ENCODE measurements at regions not wholly inside any gene's neighbourhood (a gene's known extent, or its start where the extent isn't known, plus 50 kb on each side); places are given as distances from the start of the nearest gene placed in this dataset.

- no peak for TF ChIP-seq SUZ12 (IDR thresholded peaks at IDR 0.05; ENCODE audit: extremely low read depth, insufficient read depth, insufficient read length)
- no peak for TF ChIP-seq ZNF274 (IDR thresholded peaks at IDR 0.05; ENCODE audit: low read depth, low read length)
- TF ChIP-seq YY1 (IDR thresholded peaks at IDR 0.05; ENCODE audit: insufficient read depth, insufficient read length): no peak
- Histone ChIP-seq H3K4me1 (ENCODE audit: insufficient read depth, insufficient read length) (no peaks in the 10 kb centered on the region), H3K9ac (ENCODE audit: insufficient read length, low read depth) (no peak overlapping the region), H3K4me3 (ENCODE audit: insufficient read length, low read depth) (no peak overlapping the region), H3K36me3 (ENCODE audit: insufficient read depth, insufficient read length, low read length) (no peaks in the 10 kb centered on the region), H3K9me3 (ENCODE audit: insufficient read depth, low read length) (no peaks in the 10 kb centered on the region), H3K27me3 (ENCODE audit: insufficient read depth, insufficient read length) (no peaks in the 10 kb centered on the region)
- DNase-seq (ENCODE audit: low read depth, low spot score): no peak
These were observed 198.3 kb upstream of the FAT4 start for GRCh38 chr4:125116431-125116830.

- Histone ChIP-seq H3K36me3 (ENCODE audit: insufficient read depth, insufficient read length, low read length) (no peaks in the 10 kb centered on the region), H3K4me3 (ENCODE audit: insufficient read length, low read depth) (no peak overlapping the region), H3K4me1 (ENCODE audit: insufficient read depth, insufficient read length) (no peaks in the 10 kb centered on the region), H3K9ac (ENCODE audit: insufficient read length, low read depth) (no peak overlapping the region), H3K9me3 (ENCODE audit: insufficient read depth, low read length) (no peaks in the 10 kb centered on the region), H3K27me3 (ENCODE audit: insufficient read depth, insufficient read length) (no peaks in the 10 kb centered on the region)
- TF ChIP-seq YY1 (IDR thresholded peaks at IDR 0.05; ENCODE audit: insufficient read depth, insufficient read length) (no peak), SUZ12 (IDR thresholded peaks at IDR 0.05; ENCODE audit: extremely low read depth, insufficient read depth, insufficient read length) (no peak), ZNF274 (IDR thresholded peaks at IDR 0.05; ENCODE audit: low read depth, low read length) (no peak)
- DNase-seq (ENCODE audit: low read depth, low spot score): no peak
These were observed 198.8 kb upstream of the FAT4 start for GRCh38 chr4:125115941-125116340.

GRCh38 chr4:125115476-125115875 is 199.3 kb upstream of the FAT4 start:
- no peak for DNase-seq (ENCODE audit: low read depth, low spot score)
- no peaks in the 10 kb centered on the region for H3K4me1 ChIP-seq (ENCODE audit: insufficient read depth, insufficient read length)
- no peak overlapping the region for H3K9ac ChIP-seq (ENCODE audit: insufficient read length, low read depth)
- no peaks in the 10 kb centered on the region for H3K27me3 ChIP-seq (ENCODE audit: insufficient read depth, insufficient read length)
- no peak for TF ChIP-seq SUZ12 (IDR thresholded peaks at IDR 0.05; ENCODE audit: extremely low read depth, insufficient read depth, insufficient read length)
- no peak for TF ChIP-seq YY1 (IDR thresholded peaks at IDR 0.05; ENCODE audit: insufficient read depth, insufficient read length)
- no peak for TF ChIP-seq ZNF274 (IDR thresholded peaks at IDR 0.05; ENCODE audit: low read depth, low read length)
- no peak overlapping the region for H3K4me3 ChIP-seq (ENCODE audit: insufficient read length, low read depth)
- no peaks in the 10 kb centered on the region for H3K36me3 ChIP-seq (ENCODE audit: insufficient read depth, insufficient read length, low read length)
- H3K9me3 ChIP-seq (ENCODE audit: insufficient read depth, low read length): no peaks in the 10 kb centered on the region

- Histone ChIP-seq H3K9me3 (ENCODE audit: insufficient read depth, low read length) (no peaks in the 10 kb centered on the region), H3K4me3 (ENCODE audit: insufficient read length, low read depth) (no peak overlapping the region), H3K36me3 (ENCODE audit: insufficient read depth, insufficient read length, low read length) (no peaks in the 10 kb centered on the region), H3K9ac (ENCODE audit: insufficient read length, low read depth) (no peak overlapping the region), H3K27me3 (ENCODE audit: insufficient read depth, insufficient read length) (no peaks in the 10 kb centered on the region), H3K4me1 (ENCODE audit: insufficient read depth, insufficient read length) (no peaks in the 10 kb centered on the region)
- DNase-seq (ENCODE audit: low read depth, low spot score): no peak
- TF ChIP-seq ZNF274 (IDR thresholded peaks at IDR 0.05; ENCODE audit: low read depth, low read length) (no peak), SUZ12 (IDR thresholded peaks at IDR 0.05; ENCODE audit: extremely low read depth, insufficient read depth, insufficient read length) (no peak), YY1 (IDR thresholded peaks at IDR 0.05; ENCODE audit: insufficient read depth, insufficient read length) (no peak)
These were observed 202.2 kb upstream of the FAT4 start for GRCh38 chr4:125112536-125112935.

- H3K9ac ChIP-seq (ENCODE audit: insufficient read length, low read depth): no peak overlapping the region
- no peaks in the 10 kb centered on the region for H3K27me3 ChIP-seq (ENCODE audit: insufficient read depth, insufficient read length)
- no peak overlapping the region for H3K4me3 ChIP-seq (ENCODE audit: insufficient read length, low read depth)
- TF ChIP-seq ZNF274 (IDR thresholded peaks at IDR 0.05; ENCODE audit: low read depth, low read length): no peak
- TF ChIP-seq YY1 (IDR thresholded peaks at IDR 0.05; ENCODE audit: insufficient read depth, insufficient read length): no peak
- TF ChIP-seq SUZ12 (IDR thresholded peaks at IDR 0.05; ENCODE audit: extremely low read depth, insufficient read depth, insufficient read length): no peak
- DNase-seq (ENCODE audit: low read depth, low spot score): no peak
- H3K4me1 ChIP-seq (ENCODE audit: insufficient read depth, insufficient read length): no peaks in the 10 kb centered on the region
- H3K36me3 ChIP-seq (ENCODE audit: insufficient read depth, insufficient read length, low read length): no peaks in the 10 kb centered on the region
- no peaks in the 10 kb centered on the region for H3K9me3 ChIP-seq (ENCODE audit: insufficient read depth, low read length)
These were observed 203.4 kb upstream of the FAT4 start for GRCh38 chr4:125111323-125111722.

- no peak for DNase-seq (ENCODE audit: low read depth, low spot score)
- Histone ChIP-seq H3K36me3 (ENCODE audit: insufficient read depth, insufficient read length, low read length) (no peaks in the 10 kb centered on the region), H3K9ac (ENCODE audit: insufficient read length, low read depth) (no peak overlapping the region), H3K9me3 (ENCODE audit: insufficient read depth, low read length) (no peaks in the 10 kb centered on the region), H3K4me3 (ENCODE audit: insufficient read length, low read depth) (no peak overlapping the region), H3K27me3 (ENCODE audit: insufficient read depth, insufficient read length) (no peaks in the 10 kb centered on the region), H3K4me1 (ENCODE audit: insufficient read depth, insufficient read length) (no peaks in the 10 kb centered on the region)
- no peak for TF ChIP-seq ZNF274 (IDR thresholded peaks at IDR 0.05; ENCODE audit: low read depth, low read length)
- no peak for TF ChIP-seq SUZ12 (IDR thresholded peaks at IDR 0.05; ENCODE audit: extremely low read depth, insufficient read depth, insufficient read length)
These were observed 209.2 kb upstream of the FAT4 start for GRCh38 chr4:125105561-125105960.

GRCh38 chr4:125104616-125105015 is 210.1 kb upstream of the FAT4 start:
- H3K36me3 ChIP-seq (ENCODE audit: insufficient read depth, insufficient read length, low read length): no peaks in the 10 kb centered on the region
- H3K4me3 ChIP-seq (ENCODE audit: insufficient read length, low read depth): no peak overlapping the region
- no peak overlapping the region for H3K9ac ChIP-seq (ENCODE audit: insufficient read length, low read depth)
- H3K4me1 ChIP-seq (ENCODE audit: insufficient read depth, insufficient read length): no peaks in the 10 kb centered on the region
- DNase-seq (ENCODE audit: low read depth, low spot score): no peak
- H3K27me3 ChIP-seq (ENCODE audit: insufficient read depth, insufficient read length): no peaks in the 10 kb centered on the region
- H3K9me3 ChIP-seq (ENCODE audit: insufficient read depth, low read length): no peaks in the 10 kb centered on the region
- no peak for TF ChIP-seq YY1 (IDR thresholded peaks at IDR 0.05; ENCODE audit: insufficient read depth, insufficient read length)
- TF ChIP-seq SUZ12 (IDR thresholded peaks at IDR 0.05; ENCODE audit: extremely low read depth, insufficient read depth, insufficient read length): no peak
- no peak for TF ChIP-seq ZNF274 (IDR thresholded peaks at IDR 0.05; ENCODE audit: low read depth, low read length)

- no peaks in the 10 kb centered on the region for H3K4me1 ChIP-seq (ENCODE audit: insufficient read depth, insufficient read length)
- H3K9me3 ChIP-seq (ENCODE audit: insufficient read depth, low read length): no peaks in the 10 kb centered on the region
- no peaks in the 10 kb centered on the region for H3K27me3 ChIP-seq (ENCODE audit: insufficient read depth, insufficient read length)
- H3K36me3 ChIP-seq (ENCODE audit: insufficient read depth, insufficient read length, low read length): no peaks in the 10 kb centered on the region
- H3K9ac ChIP-seq (ENCODE audit: insufficient read length, low read depth): no peak overlapping the region
- TF ChIP-seq YY1 (IDR thresholded peaks at IDR 0.05; ENCODE audit: insufficient read depth, insufficient read length) (no peak), SUZ12 (IDR thresholded peaks at IDR 0.05; ENCODE audit: extremely low read depth, insufficient read depth, insufficient read length) (no peak), ZNF274 (IDR thresholded peaks at IDR 0.05; ENCODE audit: low read depth, low read length) (no peak)
- no peak for DNase-seq (ENCODE audit: low read depth, low spot score)
- no peak overlapping the region for H3K4me3 ChIP-seq (ENCODE audit: insufficient read length, low read depth)
These were observed 213.0 kb upstream of the FAT4 start for GRCh38 chr4:125101719-125102118.

All from NT2/D1 (cell line).